A172 (cell line): ENCODE measurements at regions not wholly inside any gene's neighbourhood (a gene's known extent, or its start where the extent isn't known, plus 50 kb on each side); places are given as distances from the start of the nearest gene placed in this dataset.
"Not testable (repeated sequence)": the region's sequence is repeated elsewhere in the genome, so short reads cannot be mapped to it uniquely, and the experiment has no call there.

Experiments used
- DNase-seq: peaks from one replicate; pipeline ENCODE4 v3.0.0-alpha.2; 2015; ENCODE audit warnings: low spot score

DNA sequence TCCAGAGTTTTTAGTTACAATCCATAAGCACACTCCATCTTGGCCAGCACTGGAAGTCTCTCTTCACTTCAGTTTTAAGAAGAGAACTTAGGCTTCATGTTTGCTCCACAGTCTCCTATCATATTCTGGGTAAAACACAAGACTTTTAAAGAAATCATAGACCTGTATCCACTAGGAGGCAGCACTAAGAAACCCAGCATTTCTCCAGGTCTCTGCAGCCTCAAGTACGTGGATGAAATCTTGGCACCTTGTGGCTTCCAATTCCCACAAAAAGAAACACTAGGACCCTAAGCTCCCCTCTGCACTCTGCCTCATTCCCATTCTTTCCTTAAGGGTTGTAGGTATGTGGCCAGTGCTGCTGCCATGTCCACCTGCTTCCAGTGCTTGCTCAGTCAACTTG, 367.3 kb upstream of the CASK start:
- no peak for DNase-seq

DNA sequence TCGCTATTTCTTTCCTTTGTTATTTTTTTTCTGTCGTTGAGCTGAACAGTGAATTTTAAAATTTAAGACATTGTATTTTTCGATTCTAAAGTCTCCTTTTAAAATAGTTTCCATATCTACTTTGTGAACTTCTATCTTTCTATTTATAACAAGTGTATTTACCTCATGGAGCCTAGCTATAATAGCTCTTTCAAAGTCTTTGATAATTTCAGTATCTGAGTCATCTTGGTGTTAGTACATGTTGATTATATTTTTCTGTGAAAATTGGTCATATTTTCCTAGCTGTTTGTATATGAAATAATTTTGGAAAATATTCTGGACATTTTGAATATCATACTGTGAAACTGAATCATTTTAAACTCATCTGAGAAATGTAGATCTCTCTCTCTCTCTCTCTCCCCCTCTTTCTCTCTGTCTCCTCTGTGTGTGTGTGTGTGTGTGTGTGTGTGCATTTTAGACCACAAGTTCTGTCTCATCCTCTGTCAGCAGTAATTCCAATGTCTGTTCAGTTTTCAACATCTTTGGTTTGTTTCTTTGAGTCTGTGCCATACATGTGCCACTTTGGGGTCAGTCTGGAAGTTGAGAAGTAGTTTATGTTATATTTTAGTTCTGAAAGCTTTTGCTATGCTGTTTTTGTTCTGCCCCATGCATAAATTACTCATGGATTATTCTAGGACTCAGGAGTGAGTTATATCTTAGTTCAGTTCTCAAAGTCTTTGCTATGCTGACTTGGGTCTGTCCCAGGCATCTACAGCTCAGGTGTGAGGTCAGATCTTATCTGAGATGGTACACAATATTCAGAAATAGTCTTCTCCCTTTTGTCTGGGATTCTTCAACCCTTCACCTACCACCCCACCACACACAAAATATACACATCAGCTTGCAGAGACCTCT, 366.4 kb upstream of the CASK start:
- no peak for DNase-seq

DNA sequence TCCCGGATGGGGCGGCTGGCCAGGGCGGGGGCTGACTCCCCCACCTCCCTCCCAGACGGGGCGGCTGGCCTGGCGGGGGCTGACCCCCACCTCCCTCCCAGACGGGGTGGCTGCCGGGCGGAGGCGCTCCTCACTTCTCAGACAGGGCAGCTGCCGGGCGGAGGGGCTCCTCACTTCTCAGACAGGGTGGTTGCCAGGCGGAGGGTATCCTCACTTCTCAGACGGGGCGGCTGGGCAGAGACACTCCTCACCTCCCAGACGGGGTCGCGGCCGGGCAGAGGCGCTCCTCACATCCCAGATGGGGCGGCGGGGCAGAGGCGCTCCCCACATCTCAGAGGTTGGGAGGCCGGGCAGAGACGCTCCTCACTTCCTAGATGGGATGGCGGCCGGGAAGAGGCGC, 362.3 kb upstream of the CASK start:
- DNase-seq = not testable (repeated sequence)

DNA sequence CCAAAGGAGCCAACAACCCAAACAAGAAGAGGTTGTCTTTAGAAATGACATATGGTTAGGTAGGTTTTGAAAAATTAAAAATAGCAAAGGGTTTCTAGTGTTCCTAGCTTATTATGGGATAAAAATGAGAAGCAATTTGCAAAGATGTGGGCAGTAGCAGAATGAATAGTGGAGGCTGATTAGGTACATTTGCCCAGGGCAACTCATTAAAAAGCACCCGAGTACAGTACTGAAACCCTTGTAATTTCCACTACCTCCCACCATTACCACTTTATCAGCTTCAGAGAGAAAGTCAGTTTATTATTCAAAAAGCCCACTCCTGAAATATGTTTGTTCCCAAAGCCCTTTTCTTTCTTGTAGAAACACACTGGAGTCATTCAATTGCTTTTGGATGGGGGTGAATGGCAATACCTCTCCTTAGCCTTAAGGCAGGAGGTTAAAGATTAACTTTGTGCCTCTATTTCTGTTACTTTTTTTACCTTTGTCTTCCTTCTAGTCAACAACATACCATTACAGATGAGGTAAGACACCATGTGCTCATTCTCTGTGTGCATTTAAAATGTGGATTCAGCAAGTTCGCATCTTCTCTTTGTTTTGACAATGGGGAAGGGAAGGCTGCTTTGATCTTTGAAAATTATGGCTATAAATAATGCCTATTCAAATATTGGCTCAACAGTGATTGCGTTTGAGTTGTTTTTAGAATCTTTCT, 353.8 kb upstream of the CASK start:
- DNase-seq = no peak

DNA sequence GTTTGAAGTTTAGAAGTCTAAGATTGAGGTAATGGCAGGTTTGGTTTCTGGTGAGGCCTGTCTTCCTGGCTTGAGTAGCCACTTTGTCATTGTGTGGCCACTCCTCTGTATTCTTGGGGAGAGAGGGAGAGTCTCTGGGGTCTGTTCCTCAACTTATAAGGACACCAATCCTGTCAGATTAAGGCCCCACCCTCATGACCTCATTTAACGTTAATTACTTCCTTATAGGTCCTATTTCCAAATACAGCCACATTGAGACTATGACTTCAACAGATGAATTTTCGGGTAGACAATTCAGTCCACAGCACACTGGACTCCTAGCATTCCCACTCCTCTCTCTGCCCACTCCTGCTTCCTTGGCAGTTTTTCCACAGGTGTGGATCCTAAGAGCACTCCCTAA, 350.8 kb upstream of the CASK start:
- DNase-seq = no peak

DNA sequence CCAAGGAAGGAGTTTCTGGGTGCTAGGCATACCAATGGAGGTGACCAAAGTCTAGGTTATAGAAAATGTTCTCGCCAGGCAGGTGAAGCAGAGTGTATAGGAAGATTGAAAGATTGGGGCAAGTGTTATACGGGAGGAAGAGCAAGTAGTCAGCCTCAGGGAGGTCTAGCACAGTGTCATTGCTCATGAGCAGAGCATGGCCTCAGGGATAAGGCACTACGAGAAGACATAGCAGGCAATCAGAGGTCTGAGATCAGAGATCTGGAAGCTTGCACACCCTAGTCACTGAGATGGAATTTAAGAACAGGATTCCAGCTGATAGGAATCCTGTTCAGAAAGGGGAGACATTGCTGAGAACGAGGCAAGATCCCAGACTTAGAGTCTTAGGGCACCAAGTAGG, 350.0 kb upstream of the CASK start:
- no peak for DNase-seq

DNA sequence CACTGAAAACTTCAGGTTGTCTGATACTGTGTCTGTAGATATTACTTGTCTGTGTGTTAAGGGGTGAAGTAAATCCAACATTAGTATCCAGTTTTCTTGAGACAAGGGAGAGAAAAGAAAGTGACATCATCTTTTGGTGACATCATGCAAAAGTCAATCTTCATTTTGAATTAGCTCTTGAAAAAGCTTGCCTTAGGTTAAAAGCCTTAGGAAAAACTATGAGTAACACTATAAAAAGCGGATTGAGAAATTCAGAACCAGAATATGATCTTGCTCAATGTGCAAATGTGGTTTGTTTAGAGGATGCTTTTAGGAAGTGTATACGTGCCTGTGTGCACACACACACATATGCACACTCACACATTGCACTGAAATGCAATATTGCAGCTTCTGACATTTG, 345.8 kb upstream of the CASK start:
- DNase-seq = no peak

DNA sequence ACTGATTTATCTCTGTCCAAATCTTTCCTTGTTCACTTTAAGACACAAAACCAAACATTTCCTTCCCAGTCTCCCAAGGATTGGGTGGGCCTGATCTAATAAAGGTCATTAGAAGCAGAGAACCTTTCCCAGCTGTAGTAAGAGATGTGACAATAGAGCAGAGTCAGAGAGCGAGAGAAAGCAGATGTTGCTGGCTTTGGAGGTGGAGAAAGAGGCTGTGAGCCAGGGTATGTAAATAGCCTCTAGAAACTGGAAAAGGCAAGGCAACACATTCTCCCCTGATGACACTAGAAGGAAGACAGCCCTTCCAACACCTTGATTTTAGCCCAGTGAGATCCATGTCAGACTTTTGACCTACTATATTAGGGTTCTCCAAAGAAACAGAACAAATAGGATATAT, 337.5 kb upstream of the CASK start:
- no peak for DNase-seq

DNA sequence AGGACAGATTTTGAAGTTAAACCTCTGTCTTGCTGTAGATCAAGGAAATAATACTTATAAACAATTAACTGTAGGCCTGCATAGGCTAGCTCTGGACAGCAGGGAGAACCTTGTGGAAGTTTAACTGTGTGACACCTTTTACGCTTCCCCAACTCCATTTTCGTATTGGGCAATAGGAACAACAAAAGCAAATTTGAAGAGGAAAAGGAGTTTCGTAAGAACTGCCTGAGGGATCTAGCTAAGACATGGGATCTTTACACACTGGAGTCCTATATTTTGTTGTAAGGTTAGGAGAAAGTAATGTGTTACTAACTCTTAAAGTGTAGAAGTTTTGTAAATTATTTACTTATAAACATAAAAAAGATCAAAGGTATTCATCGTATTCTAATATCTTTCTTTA, 324.9 kb upstream of the CASK start:
- no peak for DNase-seq

DNA sequence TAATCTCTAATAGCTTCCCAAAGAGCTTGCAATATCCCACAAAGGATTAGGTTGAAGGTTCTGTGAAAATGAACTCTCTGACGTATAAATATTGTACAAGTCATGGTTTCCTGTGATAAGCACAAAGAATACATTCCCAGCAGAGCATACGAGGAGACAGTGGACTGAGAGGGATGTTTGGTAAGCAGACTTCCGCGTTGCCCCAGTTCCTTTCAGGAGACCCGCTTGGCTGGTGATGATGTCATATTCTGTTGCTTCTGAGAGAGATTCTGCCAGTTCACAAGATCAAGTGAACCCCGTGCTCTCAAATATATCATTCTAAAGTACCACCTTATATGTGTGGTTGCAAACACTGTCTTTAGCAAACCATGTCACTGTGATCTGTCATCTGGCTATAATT, 323.9 kb upstream of the CASK start:
- DNase-seq = peak; percentile 15

DNA sequence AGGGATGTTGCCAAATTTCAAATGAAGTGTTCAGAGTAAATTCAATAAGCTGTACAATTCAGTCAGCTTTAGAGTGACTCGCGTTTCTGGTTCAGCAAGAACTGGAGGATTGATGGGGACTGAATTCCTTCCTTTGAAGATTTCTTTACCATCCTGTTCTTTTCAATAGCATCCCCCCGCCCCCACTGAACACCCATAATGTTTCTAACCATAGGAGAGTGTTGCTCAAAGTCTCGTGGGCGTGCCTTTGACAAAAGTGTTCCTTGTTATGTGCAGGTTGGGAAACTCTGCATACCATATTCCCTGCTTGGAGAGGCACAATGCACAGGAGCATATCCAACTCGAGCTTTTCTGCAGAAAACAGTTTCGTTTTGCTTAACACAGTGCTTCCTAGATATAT, 323.5 kb upstream of the CASK start:
- DNase-seq = no peak

DNA sequence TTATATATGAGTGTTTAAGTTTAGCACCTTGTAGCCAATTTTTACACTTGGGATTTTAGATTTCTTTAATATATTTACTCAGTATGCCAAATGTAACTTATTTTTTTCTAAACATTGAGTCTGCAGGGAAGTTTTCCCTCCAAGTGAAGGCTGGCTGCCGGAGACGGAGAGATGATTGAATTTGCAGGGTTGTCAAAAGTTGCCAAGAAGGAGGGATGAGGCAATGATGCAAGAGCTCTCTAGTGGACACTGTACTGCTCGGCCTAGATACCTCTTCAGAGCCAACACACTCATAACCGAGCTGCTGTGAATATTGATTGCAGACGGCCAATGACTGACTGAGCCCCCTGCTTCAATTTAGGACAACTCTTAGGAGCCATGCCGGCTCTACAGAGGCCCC, 318.6 kb upstream of the CASK start:
- DNase-seq = no peak

DNA sequence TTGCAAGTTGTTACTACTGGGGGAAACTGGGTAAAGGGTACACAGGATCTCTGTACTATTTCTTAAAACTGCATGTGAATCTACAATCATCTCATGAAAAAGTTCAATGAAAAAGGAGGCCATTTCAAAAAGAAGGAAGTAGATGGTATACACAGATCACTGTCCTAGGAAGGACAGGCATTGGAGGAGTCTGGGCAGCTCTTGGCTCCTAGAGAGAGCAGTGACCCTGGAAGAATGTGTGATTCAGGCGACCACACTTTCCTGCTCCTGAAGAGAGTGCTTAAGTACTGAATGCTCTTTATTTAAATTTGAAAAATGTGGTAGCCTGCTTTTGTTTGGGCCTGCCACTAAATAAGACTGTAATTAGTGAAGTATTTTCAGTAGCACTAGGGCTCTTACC, 318.1 kb upstream of the CASK start:
- no peak for DNase-seq

DNA sequence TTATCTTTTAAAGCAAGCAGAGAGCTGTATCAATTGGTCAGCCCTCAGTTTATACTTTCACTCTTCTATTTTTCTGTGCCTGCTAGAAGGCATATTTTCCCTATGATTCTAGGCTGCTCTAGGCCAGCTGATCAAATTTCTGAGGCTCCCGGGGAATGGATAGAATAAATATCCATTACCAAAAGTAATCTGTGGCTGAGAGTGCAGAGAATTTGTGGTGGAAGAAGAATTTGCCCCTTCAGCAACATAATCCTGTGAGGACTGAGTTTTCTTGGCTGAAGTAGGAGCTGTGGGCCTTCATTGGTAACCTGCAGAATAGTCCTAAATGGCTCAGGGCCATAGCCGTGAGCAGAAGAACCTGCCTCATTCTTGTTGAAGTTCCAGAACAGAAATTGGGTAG, 314.6 kb upstream of the CASK start:
- no peak for DNase-seq

DNA sequence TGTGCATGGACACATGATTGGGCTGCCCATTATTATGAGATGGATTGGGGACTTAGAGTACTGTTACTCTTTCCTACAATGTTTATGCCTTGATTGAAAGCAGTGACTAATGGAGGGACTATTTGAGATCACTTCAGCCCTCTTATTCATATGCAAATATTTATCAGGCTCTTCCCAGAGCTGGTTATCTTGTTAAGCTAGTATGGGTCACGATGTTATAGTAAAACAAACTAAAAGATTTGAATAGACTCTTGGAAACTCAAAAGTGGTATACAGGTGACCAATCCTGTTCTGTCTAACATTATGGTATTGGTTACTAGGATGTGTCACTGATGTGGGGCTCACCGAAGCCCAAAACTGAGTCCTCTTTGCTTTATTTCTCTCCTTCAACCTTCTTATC, 306.2 kb upstream of the CASK start:
- DNase-seq = no peak

DNA sequence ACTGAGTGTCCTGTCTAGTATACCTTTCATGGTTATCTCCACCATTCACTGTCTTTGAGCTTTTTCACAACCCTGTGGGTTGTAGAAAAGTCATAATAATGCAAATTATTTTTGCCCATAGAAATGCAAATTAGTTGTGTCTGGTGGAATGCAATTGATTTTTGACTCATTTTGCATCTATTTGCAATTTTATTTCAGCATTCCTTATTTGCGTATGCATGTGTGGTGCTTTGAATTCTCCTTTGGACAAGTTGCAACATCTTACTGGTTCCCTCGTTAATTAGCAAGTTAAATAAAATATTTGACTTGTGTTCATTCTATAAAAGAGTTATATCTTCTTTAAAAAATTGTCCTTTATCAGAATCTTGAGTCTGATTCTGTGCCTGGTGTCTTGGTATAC, 297.3 kb upstream of the CASK start:
- no peak for DNase-seq

DNA sequence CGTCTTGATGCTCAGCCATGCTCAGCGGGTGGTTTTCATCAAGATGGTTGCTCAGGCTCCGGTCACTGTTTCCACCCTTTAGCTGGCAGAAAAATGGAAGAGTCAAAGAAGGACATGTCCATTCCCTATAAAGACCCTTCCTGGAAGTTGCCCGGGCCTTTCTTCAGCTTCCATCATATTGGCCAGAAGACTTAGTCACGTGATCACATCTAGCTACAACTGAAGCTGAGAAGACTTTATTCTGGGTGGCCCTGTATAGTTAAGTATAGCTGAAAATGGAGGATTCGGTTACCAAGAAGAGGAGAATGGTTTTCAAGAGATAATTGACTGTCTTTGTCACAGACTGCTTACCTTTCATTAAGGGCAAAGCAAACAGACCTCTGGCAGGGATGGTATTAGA, 296.7 kb upstream of the CASK start:
- no peak for DNase-seq

DNA sequence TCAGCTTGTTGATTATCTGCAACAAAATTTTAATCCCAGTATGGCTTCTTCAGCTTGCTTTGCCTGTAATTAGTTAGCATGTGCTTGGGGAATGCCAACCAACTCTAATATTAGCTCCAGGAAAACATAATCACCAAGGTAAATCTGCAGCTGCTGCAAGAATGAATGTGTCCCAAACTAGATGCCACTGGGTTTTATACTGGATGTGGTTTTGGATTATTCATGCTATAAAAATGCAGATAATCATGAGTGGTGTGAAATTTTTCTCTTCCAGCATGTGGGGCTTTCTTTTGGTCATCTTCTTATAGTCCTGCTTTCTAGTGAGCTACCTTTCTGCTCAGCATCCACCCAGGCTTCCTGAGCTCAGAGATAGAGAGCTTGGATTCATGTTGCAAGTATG, 295.9 kb upstream of the CASK start:
- DNase-seq = peak; percentile 49

DNA sequence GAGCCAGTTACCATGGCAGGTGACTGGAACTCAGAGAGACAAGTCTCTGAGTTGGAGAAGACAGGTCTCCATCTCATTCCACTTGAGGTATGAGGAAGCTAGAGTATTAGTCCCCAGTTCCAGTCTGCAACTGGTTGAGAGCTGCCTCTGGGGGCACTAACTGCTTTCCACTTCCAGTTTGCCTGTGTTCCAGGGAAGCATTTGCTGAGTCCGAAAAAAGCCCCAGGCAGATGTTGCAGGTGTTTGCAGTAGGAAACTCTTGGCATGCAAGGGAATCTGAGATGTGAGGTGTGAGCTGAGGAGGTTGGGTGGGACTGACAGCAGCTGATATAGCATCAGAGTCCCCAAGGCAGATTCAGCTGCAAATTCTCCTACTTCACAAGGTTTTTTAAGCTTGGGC, 272.2 kb upstream of the CASK start:
- DNase-seq = no peak

DNA sequence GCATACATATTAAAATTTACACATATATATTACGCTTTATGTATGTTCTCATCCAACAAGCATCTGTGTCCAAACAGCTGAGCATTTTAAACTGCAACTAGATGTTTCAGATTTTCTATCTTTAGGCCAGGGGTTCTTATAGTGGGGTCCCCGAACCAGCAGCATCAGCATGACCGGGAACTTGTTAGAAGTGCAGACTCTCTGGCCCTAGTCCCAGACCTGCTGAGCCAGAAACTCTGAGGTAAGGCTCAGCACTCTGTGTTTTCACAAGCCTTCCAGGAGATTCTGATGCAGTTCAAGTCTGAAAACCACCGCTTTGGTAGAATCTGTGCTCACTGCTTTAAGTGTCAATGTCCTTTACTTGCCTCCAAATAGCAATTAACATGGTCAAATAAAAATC, 266.2 kb upstream of the CASK start:
- no peak for DNase-seq

DNA sequence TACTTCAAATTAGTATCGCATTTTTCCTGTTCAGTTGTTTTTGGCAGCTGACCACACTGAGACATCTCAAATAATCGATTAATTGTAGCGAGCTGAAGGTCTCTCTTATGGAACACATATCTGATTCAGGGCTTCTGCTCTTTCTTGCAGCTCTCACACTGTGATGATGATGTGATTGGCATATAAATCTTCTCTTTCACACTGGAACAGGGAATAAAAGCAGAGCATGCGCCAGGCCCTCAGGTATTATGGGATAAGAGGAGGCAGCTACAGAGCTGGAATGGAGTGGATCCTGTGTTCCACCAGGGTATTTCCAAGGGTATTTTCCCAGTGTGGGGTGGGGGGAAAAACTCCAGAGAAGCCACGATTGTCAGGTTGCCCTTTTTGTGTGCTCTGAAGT, 265.4 kb upstream of the CASK start:
- DNase-seq = no peak

DNA sequence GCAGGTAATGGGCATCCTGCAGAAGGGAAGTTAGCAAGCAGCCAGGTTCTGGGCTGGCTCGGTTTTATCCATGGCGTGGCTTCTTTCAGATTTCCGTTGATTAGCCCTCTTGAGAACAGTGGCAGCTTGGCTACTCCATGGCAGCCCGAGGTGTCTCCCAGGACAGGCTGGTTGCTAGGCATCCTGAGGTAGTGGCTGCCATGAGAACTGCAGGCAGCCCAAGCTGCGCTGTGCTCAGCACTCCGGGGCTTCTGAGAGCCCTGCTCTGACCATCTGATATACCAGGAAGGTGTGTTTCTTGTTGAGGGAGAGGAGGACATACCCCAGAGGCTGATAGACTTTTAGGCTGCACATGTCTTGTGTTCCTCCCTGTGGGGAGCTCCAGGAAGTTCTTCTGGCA, 253.4 kb upstream of the CASK start:
- DNase-seq = no peak

DNA sequence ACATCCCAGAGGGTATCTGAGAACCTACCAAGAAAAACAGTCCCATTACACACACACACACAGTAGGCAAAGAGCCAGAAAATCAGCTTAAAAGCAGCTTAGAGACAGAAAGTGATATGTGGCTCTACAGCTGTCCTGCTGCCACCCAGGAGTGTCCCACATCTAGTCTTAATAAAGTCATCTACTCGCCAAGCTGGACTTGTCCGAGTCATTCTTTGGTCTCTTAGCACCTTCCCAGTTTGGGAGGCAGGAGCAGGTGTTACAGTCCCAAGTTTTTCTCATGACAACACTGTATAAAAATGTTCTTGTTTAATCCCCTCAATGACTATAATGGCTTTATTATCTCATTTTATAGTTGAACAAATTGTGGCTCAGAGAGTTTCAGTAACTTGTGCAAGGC, 252.5 kb upstream of the CASK start:
- DNase-seq = no peak

DNA sequence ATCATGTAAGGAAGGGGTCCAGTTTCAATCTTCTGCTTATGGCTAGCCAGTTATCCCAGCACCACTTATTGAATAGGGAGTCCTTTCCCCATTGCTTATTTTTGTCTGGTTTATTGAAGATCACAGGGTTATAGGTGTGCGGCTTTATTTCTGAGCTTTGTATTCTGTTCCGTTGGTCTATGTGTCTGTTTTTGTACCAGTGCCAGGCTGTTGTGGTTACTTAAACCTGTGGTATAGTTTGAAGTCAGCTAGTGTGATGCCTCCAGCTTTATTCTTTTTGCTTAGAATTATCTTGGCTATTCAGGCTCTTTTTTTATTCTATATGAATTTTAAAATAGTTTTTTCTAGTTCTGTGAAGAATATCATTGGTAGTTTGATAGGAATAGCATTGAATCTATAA, 234.6 kb upstream of the CASK start:
- DNase-seq = not testable (repeated sequence)
